Hepatocyte (in vitro differentiated cells): ENCODE measurements at regions not wholly inside any gene's neighbourhood (a gene's known extent, or its start where the extent isn't known, plus 50 kb on each side); places are given as distances from the start of the nearest gene placed in this dataset.

ENCODE experiments used
- DNase-seq: peaks from one replicate; pipeline ENCODE4 v3.0.0-alpha.2; 2016; ENCODE audit warnings: low spot score
- H2AFZ ChIP-seq: fragments of 200-600 bp; sonication (generic); 2 replicates; pipeline ENCODE4 v1.6.0; 2016; ENCODE audit warnings: antibody characterized with exemption, mild to moderate bottlenecking
- H3K27ac ChIP-seq: fragments of 200-600 bp; sonication (generic); 2 replicates; pipeline ENCODE4 v1.5.1; 2016; ENCODE audit warnings: mild to moderate bottlenecking
- H3K27me3 ChIP-seq: fragments of 200-600 bp; sonication (generic); 2 replicates; pipeline ENCODE4 v1.6.1; 2016
- H3K36me3 ChIP-seq: fragments of 200-600 bp; sonication (generic); replicated peaks from 2 replicates; pipeline ENCODE4 v1.5.1; 2016; ENCODE audit warnings: low read depth; ENCODE audit not compliant: insufficient read depth
- H3K4me1 ChIP-seq: fragments of 200-600 bp; sonication (generic); 2 replicates; pipeline ENCODE4 v1.5.1; 2016; ENCODE audit warnings: mild to moderate bottlenecking, moderate library complexity; ENCODE audit not compliant: insufficient read depth
- H3K4me2 ChIP-seq: fragments of 200-600 bp; sonication (generic); 2 replicates; pipeline ENCODE4 v1.6.0; 2016
- H3K4me3 ChIP-seq: fragments of 200-600 bp; sonication (generic); 2 replicates; pipeline ENCODE4 v1.5.1; 2016; ENCODE audit warnings: mild to moderate bottlenecking
- H3K79me2 ChIP-seq: fragments of 200-600 bp; sonication (generic); 2 replicates; pipeline ENCODE4 v1.6.0; 2017; ENCODE audit warnings: mild to moderate bottlenecking
- H3K9me2 ChIP-seq: fragments of 200-600 bp; sonication (generic); replicated peaks from 2 replicates; pipeline ENCODE4 v1.6.0; 2017; ENCODE audit warnings: mild to moderate bottlenecking; ENCODE audit not compliant: insufficient read depth
- H3K9me3 ChIP-seq: fragments of 200-600 bp; sonication (generic); 2 replicates; pipeline ENCODE4 v1.5.1; 2016; ENCODE audit warnings: low read depth, mild to moderate bottlenecking
- H4K20me1 ChIP-seq: fragments of 200-600 bp; sonication (generic); 2 replicates; pipeline ENCODE4 v1.6.0; 2016; ENCODE audit warnings: mild to moderate bottlenecking; ENCODE audit not compliant: insufficient read depth, poor library complexity, severe bottlenecking
- EZH2 ChIP-seq: fragments of 200-600 bp; sonication (generic); IDR thresholded peaks from 2 replicates; pipeline ENCODE4 v1.6.1; 2016; ENCODE audit warnings: antibody characterized with exemption, mild to moderate bottlenecking, borderline replicate concordance
- EZH2phosphoT487 ChIP-seq: fragments of 200-600 bp; sonication (generic); IDR thresholded peaks from one replicate; pipeline ENCODE4 v1.6.1; 2018; ENCODE audit warnings: antibody characterized with exemption, mild to moderate bottlenecking, low read depth, moderate library complexity; ENCODE audit not compliant: unreplicated experiment, severe bottlenecking
- WGBS: methylation state at CpG from one replicate; pipeline ENCODE4 v1.1.6; 2016; ENCODE audit warnings: low lambda C conversion rate; ENCODE audit errors: missing lambda C conversion rate; 5-methylcytosine and 5-hydroxymethylcytosine counted together
- TF ChIP-seq, protein P1 (sequence below): fragments of 200-600 bp; sonication (generic); IDR thresholded peaks from 2 replicates; pipeline ENCODE4 v1.5.1; 2016; ENCODE audit warnings: antibody characterized with exemption, mild to moderate bottlenecking; ENCODE audit not compliant: poor library complexity

DNA sequence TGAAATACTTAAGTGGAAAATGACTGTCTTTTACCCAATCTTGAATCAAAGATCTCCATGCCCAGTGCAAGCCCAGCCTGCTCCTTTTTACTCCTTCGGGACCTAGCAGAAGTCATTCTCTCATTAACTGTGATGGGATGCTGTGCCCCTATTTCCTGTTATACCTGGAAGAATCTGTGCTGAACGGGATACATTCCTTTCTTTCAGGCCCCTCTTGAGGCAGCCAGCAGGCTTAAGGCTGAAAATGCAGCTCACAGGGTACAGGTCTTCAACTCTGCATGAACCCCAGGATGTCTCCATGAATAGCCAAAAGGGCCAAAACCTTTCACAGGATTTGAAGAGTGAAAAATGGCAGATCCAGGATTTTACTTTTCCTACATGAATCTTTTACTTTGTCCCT, 784.8 kb upstream of the KLHL29 start:
- DNase-seq, result no peak
- no peaks in the 10 kb centered on the region for H3K9me2 ChIP-seq
- no peaks in the 10 kb centered on the region for H3K79me2 ChIP-seq
- H3K27me3 ChIP-seq, result no peaks in the 10 kb centered on the region
- H3K36me3 ChIP-seq, result no peaks in the 10 kb centered on the region
- H2AFZ ChIP-seq, result no peak overlapping the region
- 64% methylated on average over 2 of the region's 2 CpGs for WGBS
- no peaks in the 10 kb centered on the region for H3K4me1 ChIP-seq
- TF ChIP-seq, protein P1, sequence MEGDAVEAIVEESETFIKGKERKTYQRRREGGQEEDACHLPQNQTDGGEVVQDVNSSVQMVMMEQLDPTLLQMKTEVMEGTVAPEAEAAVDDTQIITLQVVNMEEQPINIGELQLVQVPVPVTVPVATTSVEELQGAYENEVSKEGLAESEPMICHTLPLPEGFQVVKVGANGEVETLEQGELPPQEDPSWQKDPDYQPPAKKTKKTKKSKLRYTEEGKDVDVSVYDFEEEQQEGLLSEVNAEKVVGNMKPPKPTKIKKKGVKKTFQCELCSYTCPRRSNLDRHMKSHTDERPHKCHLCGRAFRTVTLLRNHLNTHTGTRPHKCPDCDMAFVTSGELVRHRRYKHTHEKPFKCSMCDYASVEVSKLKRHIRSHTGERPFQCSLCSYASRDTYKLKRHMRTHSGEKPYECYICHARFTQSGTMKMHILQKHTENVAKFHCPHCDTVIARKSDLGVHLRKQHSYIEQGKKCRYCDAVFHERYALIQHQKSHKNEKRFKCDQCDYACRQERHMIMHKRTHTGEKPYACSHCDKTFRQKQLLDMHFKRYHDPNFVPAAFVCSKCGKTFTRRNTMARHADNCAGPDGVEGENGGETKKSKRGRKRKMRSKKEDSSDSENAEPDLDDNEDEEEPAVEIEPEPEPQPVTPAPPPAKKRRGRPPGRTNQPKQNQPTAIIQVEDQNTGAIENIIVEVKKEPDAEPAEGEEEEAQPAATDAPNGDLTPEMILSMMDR, result no peak
- TF ChIP-seq EZH2phosphoT487 (no peak), EZH2 (no peak)
- H3K27ac ChIP-seq, result no peak overlapping the region
- no peaks in the 10 kb centered on the region for H3K9me3 ChIP-seq
- H4K20me1 ChIP-seq, result no peaks in the 10 kb centered on the region
- H3K4me3 ChIP-seq, result no peak overlapping the region
- H3K4me2 ChIP-seq, result no peak overlapping the region

DNA sequence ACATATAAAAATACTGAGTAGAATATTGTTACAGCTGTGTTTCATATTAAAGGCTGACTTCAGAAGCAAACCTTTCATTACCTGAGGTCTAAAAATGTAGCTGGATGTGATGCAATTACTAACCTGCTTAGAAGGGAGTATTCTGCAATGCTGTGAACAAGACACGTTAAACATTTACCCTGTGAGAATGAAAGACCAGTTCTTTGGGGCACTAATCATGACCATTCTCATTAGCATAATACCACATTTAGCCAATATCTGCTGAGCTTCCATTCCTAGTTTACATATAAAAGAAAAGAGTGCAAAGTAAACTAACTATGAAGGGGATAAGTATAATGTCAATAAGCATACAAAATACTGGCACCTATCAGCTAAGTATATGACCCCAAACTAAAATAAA, 784.0 kb upstream of the KLHL29 start:
- H4K20me1 ChIP-seq, result no peaks in the 10 kb centered on the region
- no peaks in the 10 kb centered on the region for H3K27me3 ChIP-seq
- no peaks in the 10 kb centered on the region for H3K79me2 ChIP-seq
- 67% methylated on average over 1 of the region's 1 CpG for WGBS
- H2AFZ ChIP-seq, result no peak overlapping the region
- TF ChIP-seq EZH2phosphoT487, result no peak
- TF ChIP-seq, protein P1, result no peak
- no peak for TF ChIP-seq EZH2
- no peaks in the 10 kb centered on the region for H3K36me3 ChIP-seq
- no peaks in the 10 kb centered on the region for H3K9me2 ChIP-seq
- H3K4me1 ChIP-seq, result no peaks in the 10 kb centered on the region
- peak; percentile 8 for DNase-seq
- no peak overlapping the region for H3K27ac ChIP-seq
- H3K9me3 ChIP-seq, result no peaks in the 10 kb centered on the region
- no peak overlapping the region for H3K4me2 ChIP-seq
- no peak overlapping the region for H3K4me3 ChIP-seq

DNA sequence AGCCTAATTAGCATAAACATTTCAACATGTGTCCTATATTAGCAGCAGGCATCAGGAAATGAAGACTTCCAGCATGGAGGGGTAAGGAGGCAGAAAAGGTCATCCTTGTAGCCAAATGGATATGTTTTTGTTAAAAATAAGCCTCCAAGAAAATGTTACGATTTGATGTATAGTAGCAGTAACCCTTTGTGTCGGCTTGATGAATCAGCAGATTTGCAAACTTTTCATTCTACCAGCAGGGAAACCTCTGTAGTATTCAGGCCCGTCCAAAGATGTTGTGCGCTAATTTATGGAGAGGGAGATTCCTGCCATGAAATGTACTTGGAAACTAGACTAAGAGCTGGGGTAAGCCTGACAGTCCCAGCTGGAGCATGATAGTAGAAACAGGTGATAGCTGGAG, 780.8 kb upstream of the KLHL29 start:
- Histone ChIP-seq H3K79me2 (no peaks in the 10 kb centered on the region), H3K36me3 (no peaks in the 10 kb centered on the region), H3K9me2 (no peaks in the 10 kb centered on the region), H3K4me3 (no peak overlapping the region), H4K20me1 (no peaks in the 10 kb centered on the region), H3K4me1 (no peaks in the 10 kb centered on the region), H3K4me2 (no peak overlapping the region), H3K27me3 (no peaks in the 10 kb centered on the region), H3K9me3 (no peaks in the 10 kb centered on the region), H3K27ac (no peak overlapping the region), H2AFZ (no peak overlapping the region)
- TF ChIP-seq EZH2 (no peak), EZH2phosphoT487 (no peak)
- TF ChIP-seq, protein P1, result no peak
- 82% methylated on average over 4 of the region's 4 CpGs for WGBS
- no peak for DNase-seq

DNA sequence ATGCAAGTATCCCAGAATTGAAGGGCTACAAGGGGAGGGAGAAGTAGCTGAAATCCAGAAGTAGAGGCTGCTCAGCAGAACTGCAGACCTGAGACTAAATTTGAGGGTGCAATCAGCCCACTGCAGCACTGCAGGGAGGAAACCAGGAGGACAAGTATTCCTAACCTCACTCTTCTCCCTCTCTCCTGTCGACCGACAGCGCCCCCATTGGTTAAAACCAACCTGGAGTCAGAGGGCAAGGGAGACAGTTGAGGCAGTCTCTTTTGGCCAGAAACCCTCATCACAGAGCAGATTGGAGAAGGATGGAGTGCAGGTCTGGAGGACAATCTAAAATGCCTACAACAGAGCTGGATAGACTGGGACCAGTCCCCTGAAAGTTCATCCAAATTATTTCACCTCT, 768.9 kb upstream of the KLHL29 start:
- no peaks in the 10 kb centered on the region for H4K20me1 ChIP-seq
- H3K4me2 ChIP-seq, result no peak overlapping the region
- no peaks in the 10 kb centered on the region for H3K9me3 ChIP-seq
- no peaks in the 10 kb centered on the region for H3K27me3 ChIP-seq
- no peaks in the 10 kb centered on the region for H3K79me2 ChIP-seq
- H3K27ac ChIP-seq, result no peak overlapping the region
- no peaks in the 10 kb centered on the region for H3K9me2 ChIP-seq
- no peaks in the 10 kb centered on the region for H3K36me3 ChIP-seq
- no peak for DNase-seq
- no peak overlapping the region for H2AFZ ChIP-seq
- TF ChIP-seq, protein P1, result no peak
- TF ChIP-seq EZH2phosphoT487, result no peak
- no peak for TF ChIP-seq EZH2
- no peaks in the 10 kb centered on the region for H3K4me1 ChIP-seq
- 93% methylated on average over 3 of the region's 3 CpGs for WGBS
- H3K4me3 ChIP-seq, result no peak overlapping the region
